H9 (cell line): ENCODE measurements at regions not wholly inside any gene's neighbourhood (a gene's known extent, or its start where the extent isn't known, plus 50 kb on each side); places are given as distances from the start of the nearest gene placed in this dataset.

Experiments used
- DNase-seq: peaks from one replicate; pipeline ENCODE4 v3.0.0-alpha.2; 2017
- H2AFZ ChIP-seq: one replicate; pipeline ENCODE4 v1.6.1; 2013; ENCODE audit warnings: mild to moderate bottlenecking, low read length, control low read depth, moderate library complexity
- H2AK5ac ChIP-seq: 2 replicates; pipeline ENCODE4 v1.6.1; 2013; ENCODE audit warnings: low read length, control low read depth, mixed read lengths; ENCODE audit not compliant: insufficient read length
- H2BK120ac ChIP-seq: one replicate; pipeline ENCODE4 v1.6.1; 2013; ENCODE audit warnings: low read depth, mild to moderate bottlenecking, low read length, control low read depth, inconsistent platforms; ENCODE audit not compliant: poor library complexity, severe bottlenecking
- H2BK12ac ChIP-seq: 2 replicates; pipeline ENCODE4 v1.6.1; 2013; ENCODE audit warnings: low read length, control low read depth, mixed read lengths, low read depth; ENCODE audit not compliant: insufficient read length
- H2BK15ac ChIP-seq: 2 replicates; pipeline ENCODE4 v1.6.1; 2013; ENCODE audit warnings: low read depth, low read length, control low read depth
- H2BK20ac ChIP-seq: one replicate; pipeline ENCODE4 v1.6.1; 2013; ENCODE audit warnings: low read depth, mild to moderate bottlenecking, low read length, control low read depth, inconsistent platforms; ENCODE audit not compliant: poor library complexity, severe bottlenecking
- H2BK5ac ChIP-seq: 2 replicates; pipeline ENCODE4 v1.6.1; 2013; ENCODE audit warnings: low read length, control low read depth, mixed read lengths; ENCODE audit not compliant: insufficient read length
- H3K14ac ChIP-seq: 2 replicates; pipeline ENCODE4 v1.6.1; 2013; ENCODE audit warnings: low read length, control low read depth; ENCODE audit not compliant: insufficient read depth
- H3K18ac ChIP-seq: 2 replicates; pipeline ENCODE4 v1.6.1; 2013; ENCODE audit warnings: low read depth, mild to moderate bottlenecking, mixed read lengths, low read length, control low read depth; ENCODE audit not compliant: insufficient read length
- H3K23ac ChIP-seq: 2 replicates; pipeline ENCODE4 v1.6.1; 2013; ENCODE audit warnings: low read length, control low read depth, mixed read lengths, low read depth; ENCODE audit not compliant: insufficient read length
- H3K23me2 ChIP-seq: 2 replicates; pipeline ENCODE4 v1.6.1; 2013; ENCODE audit warnings: low read depth, mild to moderate bottlenecking, mixed read lengths, low read length, control low read depth; ENCODE audit not compliant: insufficient read length, poor library complexity, severe bottlenecking
- H3K27ac ChIP-seq: 2 replicates; pipeline ENCODE4 v1.5.1; 2013; ENCODE audit warnings: low read length, control low read depth, mixed read lengths, low read depth; ENCODE audit not compliant: insufficient read length
- H3K27me3 ChIP-seq: 2 replicates; pipeline ENCODE4 v1.6.1; 2013; ENCODE audit warnings: low read length, control low read depth, inconsistent platforms; ENCODE audit not compliant: insufficient read depth
- H3K4ac ChIP-seq: 2 replicates; pipeline ENCODE4 v1.6.1; 2013; ENCODE audit warnings: low read depth, mild to moderate bottlenecking, control low read depth, inconsistent platforms, low read length, moderate library complexity
- H3K4me1 ChIP-seq: 2 replicates; pipeline ENCODE4 v1.6.1; 2013; ENCODE audit warnings: low read length, control low read depth, inconsistent platforms; ENCODE audit not compliant: insufficient read depth
- H3K4me2 ChIP-seq: 2 replicates; pipeline ENCODE4 v1.6.1; 2013; ENCODE audit warnings: low read length, control low read depth, mixed read lengths; ENCODE audit not compliant: insufficient read length, insufficient read depth
- H3K56ac ChIP-seq: 2 replicates; pipeline ENCODE4 v1.6.1; 2013; ENCODE audit warnings: low read depth, mild to moderate bottlenecking, mixed read lengths, low read length, control low read depth; ENCODE audit not compliant: insufficient read length
- H3K79me1 ChIP-seq: 2 replicates; pipeline ENCODE4 v1.6.1; 2013; ENCODE audit warnings: low read depth, mild to moderate bottlenecking, moderate library complexity, low read length, control low read depth, inconsistent platforms; ENCODE audit not compliant: insufficient read depth, poor library complexity, severe bottlenecking
- H3K79me2 ChIP-seq: 2 replicates; pipeline ENCODE4 v1.6.1; 2013; ENCODE audit warnings: low read length, control low read depth, inconsistent platforms; ENCODE audit not compliant: insufficient read depth
- H3K9ac ChIP-seq: 2 replicates; pipeline ENCODE4 v1.6.1; 2013; ENCODE audit warnings: low read length, control low read depth, mixed read lengths; ENCODE audit not compliant: insufficient read length; ENCODE audit errors: extremely low read depth
- H3K9me3 ChIP-seq: one replicate; pipeline ENCODE4 v1.6.1; 2013; ENCODE audit warnings: low read depth, low read length, inconsistent platforms; ENCODE audit not compliant: control insufficient read depth
- H3T11ph ChIP-seq: one replicate; pipeline ENCODE4 v1.6.1; 2013; ENCODE audit warnings: mild to moderate bottlenecking, low read length, control low read depth, inconsistent platforms
- H4K20me1 ChIP-seq: one replicate; pipeline ENCODE4 v1.6.1; 2013; ENCODE audit not compliant: control insufficient read depth, insufficient read length, insufficient read depth
- H4K5ac ChIP-seq: 2 replicates; pipeline ENCODE4 v1.6.1; 2013; ENCODE audit warnings: low read depth, mild to moderate bottlenecking, mixed read lengths, low read length, control low read depth; ENCODE audit not compliant: insufficient read length
- H4K8ac ChIP-seq: replicated peaks from 2 replicates; pipeline ENCODE4 v1.6.1; 2013; ENCODE audit warnings: low read length, control low read depth, mixed read lengths, low read depth; ENCODE audit not compliant: insufficient read length
- H4K91ac ChIP-seq: 2 replicates; pipeline ENCODE4 v1.6.1; 2013; ENCODE audit warnings: low read depth, mild to moderate bottlenecking, moderate library complexity, mixed read lengths, low read length, control low read depth; ENCODE audit not compliant: insufficient read length
- H3K27ac Mint-ChIP-seq, 3 experiments: 2 replicates in 2 of 3; 3 replicates in 1 of 3; pipeline ENCODE4 v1.8.0; 2020 to 2021; ENCODE audit warnings: mixed read lengths in 3 of 3, mild to moderate bottlenecking in 1 of 3, moderate library complexity in 1 of 3
- H3K27me3 Mint-ChIP-seq: 2 replicates; pipeline ENCODE4 v1.8.0; 2021; ENCODE audit warnings: low read depth, mild to moderate bottlenecking, moderate library complexity, mixed read lengths
- H3K36me3 Mint-ChIP-seq, 3 experiments: 2 replicates in 2 of 3; 3 replicates in 1 of 3; pipeline ENCODE4 v1.8.0; 2020 to 2021; ENCODE audit warnings: low read depth in 3 of 3, mixed read lengths in 3 of 3; ENCODE audit not compliant: insufficient read depth in 1 of 3
- H3K4me1 Mint-ChIP-seq, 2 experiments: 2 replicates each; pipeline ENCODE4 v1.8.0; 2020; ENCODE audit warnings: mixed read lengths in 2 of 2
- H3K4me3 Mint-ChIP-seq, 2 experiments: 2 replicates in 1 of 2; 3 replicates in 1 of 2; pipeline ENCODE4 v1.8.0; 2020 to 2021; ENCODE audit warnings: mild to moderate bottlenecking in 2 of 2, mixed read lengths in 2 of 2, moderate library complexity in 1 of 2
- H3K9me3 Mint-ChIP-seq, 2 experiments: 2 replicates in 1 of 2; 3 replicates in 1 of 2; pipeline ENCODE4 v1.8.0; 2020; ENCODE audit warnings: mild to moderate bottlenecking in 2 of 2, mixed read lengths in 2 of 2, moderate library complexity in 1 of 2
- WGBS: extraction: QIAGEN DNeasy Blood & Tissue Kit; methylation state at CpG from one replicate; pipeline ENCODE4 v1.1.7; 2013; ENCODE audit warnings: missing lambda C conversion rate, low lambda C conversion rate, mixed read lengths; ENCODE audit not compliant: insufficient read length; ENCODE audit errors: extremely low coverage; 5-methylcytosine and 5-hydroxymethylcytosine counted together
- TF ChIP-seq, protein P1 (sequence below): fragments of 200-600 bp; sonication (generic); conservative IDR thresholded peaks from 3 replicates; pipeline ENCODE4 v1.8.0; 2021; ENCODE audit warnings: antibody characterized with exemption, mild to moderate bottlenecking

DNA sequence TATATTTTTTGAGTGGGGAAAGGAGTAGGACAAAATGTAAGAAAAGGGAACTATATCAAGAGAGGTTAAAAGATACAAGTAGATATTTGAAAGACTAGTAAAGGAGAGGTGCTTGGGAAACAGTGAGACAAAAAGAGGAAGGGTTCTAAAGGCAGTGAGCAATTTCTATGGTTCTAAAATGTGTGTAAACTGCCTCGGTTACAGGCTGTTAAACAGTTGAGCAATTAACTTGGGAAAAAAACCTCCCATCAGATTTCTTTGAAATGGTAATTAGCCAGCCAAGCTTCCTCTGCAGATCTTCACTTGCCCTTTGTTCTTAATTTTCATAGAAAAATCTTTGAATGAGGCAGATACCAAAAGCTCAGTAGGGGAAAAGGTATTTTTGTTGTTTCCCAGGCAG is 238.7 kb upstream of the KCNH7 start:
- no peak overlapping the region for H3K4ac ChIP-seq
- H3K4me2 ChIP-seq: no peak overlapping the region
- H3K27me3 ChIP-seq: no peaks in the 10 kb centered on the region
- no peak overlapping the region for H4K8ac ChIP-seq
- no peak overlapping the region for H3K56ac ChIP-seq
- H4K5ac ChIP-seq: no peak overlapping the region
- no peak overlapping the region for H3K23ac ChIP-seq
- no peak overlapping the region for H4K91ac ChIP-seq
- H3K9ac ChIP-seq: no peak overlapping the region
- no peak overlapping the region for H3K27ac ChIP-seq
- no peaks in the 10 kb centered on the region for H3K79me2 ChIP-seq
- H2BK12ac ChIP-seq: no peak overlapping the region
- no peak overlapping the region for H2BK20ac ChIP-seq
- no CpG with 5 or more reads among the region's 1 CpG for WGBS
- no peak overlapping the region for H3T11ph ChIP-seq
- H2AFZ ChIP-seq: no peak overlapping the region
- DNase-seq: no peak
- no peaks in the 10 kb centered on the region for H3K79me1 ChIP-seq
- Mint-ChIP-seq H3K4me1 (peaks cover 20 to 27% of the 10 kb centered on the region in 2 experiments), H3K9me3 (peaks cover 23 to 36% of the 10 kb centered on the region in 2 experiments; a peak in 4 of 5 replicates), H3K4me3 (peak overlapping the region in 1 of 2 experiments; percentile 28; a peak in 1 of 5 replicates), H3K27me3 (no peaks in the 10 kb centered on the region), H3K27ac (peak overlapping the region in 2 of 3 experiments; percentile 87 to 99; a peak in 5 of 7 replicates), H3K36me3 (peaks cover 12 to 37% (median 15%) of the 10 kb centered on the region in 3 experiments)
- H3K23me2 ChIP-seq: no peaks in the 10 kb centered on the region
- TF ChIP-seq, protein P1, sequence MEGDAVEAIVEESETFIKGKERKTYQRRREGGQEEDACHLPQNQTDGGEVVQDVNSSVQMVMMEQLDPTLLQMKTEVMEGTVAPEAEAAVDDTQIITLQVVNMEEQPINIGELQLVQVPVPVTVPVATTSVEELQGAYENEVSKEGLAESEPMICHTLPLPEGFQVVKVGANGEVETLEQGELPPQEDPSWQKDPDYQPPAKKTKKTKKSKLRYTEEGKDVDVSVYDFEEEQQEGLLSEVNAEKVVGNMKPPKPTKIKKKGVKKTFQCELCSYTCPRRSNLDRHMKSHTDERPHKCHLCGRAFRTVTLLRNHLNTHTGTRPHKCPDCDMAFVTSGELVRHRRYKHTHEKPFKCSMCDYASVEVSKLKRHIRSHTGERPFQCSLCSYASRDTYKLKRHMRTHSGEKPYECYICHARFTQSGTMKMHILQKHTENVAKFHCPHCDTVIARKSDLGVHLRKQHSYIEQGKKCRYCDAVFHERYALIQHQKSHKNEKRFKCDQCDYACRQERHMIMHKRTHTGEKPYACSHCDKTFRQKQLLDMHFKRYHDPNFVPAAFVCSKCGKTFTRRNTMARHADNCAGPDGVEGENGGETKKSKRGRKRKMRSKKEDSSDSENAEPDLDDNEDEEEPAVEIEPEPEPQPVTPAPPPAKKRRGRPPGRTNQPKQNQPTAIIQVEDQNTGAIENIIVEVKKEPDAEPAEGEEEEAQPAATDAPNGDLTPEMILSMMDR: no peak
- H2BK120ac ChIP-seq: no peak overlapping the region
- no peaks in the 10 kb centered on the region for H3K9me3 ChIP-seq
- H2AK5ac ChIP-seq: no peak overlapping the region
- no peak overlapping the region for H2BK15ac ChIP-seq
- no peak overlapping the region for H3K14ac ChIP-seq
- H3K4me1 ChIP-seq: no peaks in the 10 kb centered on the region
- H3K18ac ChIP-seq: no peak overlapping the region
- no peaks in the 10 kb centered on the region for H4K20me1 ChIP-seq
- no peak overlapping the region for H2BK5ac ChIP-seq
